GM12878 (cell line): ENCODE measurements at regions not wholly inside any gene's neighbourhood (a gene's known extent, or its start where the extent isn't known, plus 50 kb on each side); places are given as distances from the start of the nearest gene placed in this dataset.

Experiments
- ATAC-seq: fragments of 200-7000 bp; cut with Tn5 transposase; 3 replicates; pipeline ENCODE4 v1.9.1; 2020; ENCODE audit warnings: mild to moderate bottlenecking, moderate library complexity
- BruUV-seq: library from RNA; stranded (reverse); fragments of 400-500 nt; replicated peaks from 2 replicates; lab custom pipeline; 2021; lab: Mats Ljungman, UMichigan
- CTCF ChIA-PET: fragments of 300-600 bp; sonication (Branson Sonifier 250); formaldehyde crosslinking; extraction: SDS; loops from one replicate; lab custom pipeline; 2021; ENCODE audit warnings: inconsistent platforms; lab: Yijun Ruan, JAX
- POLR2A ChIA-PET: fragments of 350-600 bp; formaldehyde crosslinking; extraction: SDS; loops from one replicate; lab custom pipeline; 2021; ENCODE audit warnings: inconsistent platforms; lab: Charles Lee
- RAD21 ChIA-PET: fragments of 300-600 bp; sonication (Branson Sonifier 250); formaldehyde crosslinking; loops from one replicate; lab custom pipeline; 2023; ENCODE audit warnings: antibody characterized with exemption; ENCODE audit not compliant: unreplicated experiment; lab: Charles Lee
- SMC1A ChIA-PET: fragments of 300-600 bp; sonication (Branson Sonifier 250); formaldehyde crosslinking; loops from one replicate; lab custom pipeline; 2023; ENCODE audit not compliant: unreplicated experiment, uncharacterized antibody; lab: Charles Lee
- DNase-seq: peaks from one replicate; pipeline ENCODE4 v3.0.0-alpha.2; 2011; ENCODE audit warnings: low read depth, low spot score
- FAIRE-seq: peaks from 3 replicates; lab custom pipeline; 2011; peaks lifted over from hg19 to GRCh38; lab: Jason Lieb, UNC
- H2AFZ ChIP-seq: 2 replicates; pipeline ENCODE4 v1.6.0; 2011; ENCODE audit warnings: low read depth, low read length, control low read depth; ENCODE audit not compliant: control insufficient read depth
- H3K27ac ChIP-seq: 2 replicates; pipeline ENCODE4 v1.5.1; 2011; ENCODE audit warnings: control low read depth; ENCODE audit not compliant: control insufficient read depth, insufficient read depth
- H3K27me3 ChIP-seq, 2 experiments: replicated peaks in 1 of 2; 2 replicates each; pipeline versions ENCODE4 v1.6.0 to v1.6.1; 2011; ENCODE audit warnings: low read length in 1 of 2; ENCODE audit not compliant: control insufficient read depth in 2 of 2, insufficient read depth in 2 of 2
- H3K36me3 ChIP-seq, 2 experiments: 2 replicates each; pipeline ENCODE4 v1.5.1; 2011; ENCODE audit warnings: low read length in 1 of 2; ENCODE audit not compliant: control insufficient read depth in 2 of 2, insufficient read depth in 2 of 2
- H3K4me1 ChIP-seq: 2 replicates; pipeline ENCODE4 v1.6.1; 2011; ENCODE audit warnings: mild to moderate bottlenecking, low read length, moderate library complexity, mixed read lengths; ENCODE audit not compliant: control insufficient read depth, insufficient read depth
- H3K4me2 ChIP-seq: 2 replicates; pipeline ENCODE4 v1.6.0; 2011; ENCODE audit warnings: control low read depth; ENCODE audit not compliant: control insufficient read depth, insufficient read depth
- H3K4me3 ChIP-seq: fragments of 200-600 bp; sonication (generic); 2 replicates; pipeline ENCODE4 v1.5.1; 2016
- H3K79me2 ChIP-seq: 2 replicates; pipeline ENCODE4 v1.6.0; 2011; ENCODE audit warnings: low read length; ENCODE audit not compliant: control insufficient read depth, insufficient read depth
- H3K9ac ChIP-seq: 2 replicates; pipeline ENCODE4 v1.8.0; 2011; ENCODE audit warnings: low read length, control low read depth, mixed read lengths; ENCODE audit not compliant: control insufficient read depth, insufficient read depth
- H3K9me3 ChIP-seq: replicated peaks from 3 replicates; pipeline ENCODE4 v1.5.1; 2011; ENCODE audit warnings: mild to moderate bottlenecking, low read length; ENCODE audit not compliant: control insufficient read depth, insufficient read depth
- H4K20me1 ChIP-seq: 2 replicates; pipeline ENCODE4 v1.6.0; 2011; ENCODE audit not compliant: control insufficient read depth, insufficient read depth
- BCLAF1 ChIP-seq: fragments of 450-650 bp; IDR thresholded peaks from 2 replicates; pipeline ENCODE4 v1.6.1; 2017; ENCODE audit warnings: antibody characterized with exemption, mild to moderate bottlenecking, moderate library complexity
- CHD1 ChIP-seq: IDR thresholded peaks from 2 replicates; pipeline ENCODE4 v1.6.1; 2012; ENCODE audit warnings: low read depth, low read length, improper control_type of control experiment
- EGR1 ChIP-seq, 2 experiments: IDR thresholded peaks; 1 replicate in 1 of 2; 2 replicates in 1 of 2; pipeline ENCODE4 v1.6.1; 2011 to 2012; ENCODE audit warnings: low read depth in 2 of 2, low read length in 2 of 2, borderline replicate concordance in 1 of 2, mild to moderate bottlenecking in 1 of 2, moderate library complexity in 1 of 2
- ESRRA ChIP-seq: IDR thresholded peaks from 2 replicates; pipeline ENCODE4 v1.6.1; 2012; ENCODE audit warnings: mild to moderate bottlenecking, low read length, improper control_type of control experiment
- HDAC2 ChIP-seq: fragments of 200-600 bp; sonication (generic); IDR thresholded peaks from 2 replicates; pipeline ENCODE4 v1.6.1; 2017
- IRF3 ChIP-seq: fragments of 450-650 bp; IDR thresholded peaks from 2 replicates; pipeline ENCODE4 v1.6.1; 2014; ENCODE audit warnings: mild to moderate bottlenecking
- RFX5 ChIP-seq: IDR thresholded peaks from 2 replicates; pipeline ENCODE4 v1.6.1; 2011; ENCODE audit warnings: low read depth, low read length, improper control_type of control experiment
- SIN3A ChIP-seq: IDR thresholded peaks from 2 replicates; pipeline ENCODE4 v1.6.1; 2012; ENCODE audit warnings: low read depth, low read length, improper control_type of control experiment
- SMAD5 ChIP-seq: IDR thresholded peaks from 2 replicates; pipeline ENCODE4 v1.6.1; 2016; ENCODE audit warnings: antibody characterized with exemption, low read depth
- ZNF24 ChIP-seq: fragments of 450-650 bp; IDR thresholded peaks from 2 replicates; pipeline ENCODE4 v1.6.1; 2017; ENCODE audit warnings: antibody characterized with exemption, mild to moderate bottlenecking
- WGBS: methylation state at CpG from one replicate; pipeline ENCODE4 v1.1.6; 2016; ENCODE audit warnings: low lambda C conversion rate; ENCODE audit not compliant: insufficient replicate concordance, insufficient coverage; ENCODE audit errors: missing lambda C conversion rate; 5-methylcytosine and 5-hydroxymethylcytosine counted together
- in situ Hi-C: fragments of 300-500 bp; cut with MboI; formaldehyde crosslinking; loops from 9 replicates; pipeline ENCODE4 v1.14.3; 2018; ENCODE audit warnings: mixed read lengths
- intact Hi-C: fragments of 100-400 bp; cut with micrococcal nuclease; formaldehyde crosslinking; loops from one replicate; pipeline ENCODE4 v1.14.2; 2022; ENCODE audit not compliant: unreplicated experiment
- TF ChIP-seq, protein P1 (sequence below): IDR thresholded peaks from 2 replicates; pipeline ENCODE4 v1.6.1; 2012; ENCODE audit warnings: low read depth, low read length, improper control_type of control experiment

GRCh38 chr13:106314417-106314816, 221.0 kb downstream of the EFNB2 start:
- ATAC-seq: no peak
- no TSS peak for BruUV-seq
- Histone ChIP-seq H3K9me3 (no peaks in the 10 kb centered on the region), H3K4me2 (no peak overlapping the region), H3K4me3 (no peak overlapping the region), H3K79me2 (no peaks in the 10 kb centered on the region), H3K27ac (no peak overlapping the region), H3K27me3 (no peaks in the 10 kb centered on the region), H3K36me3 (no peaks in the 10 kb centered on the region), H3K4me1 (no peaks in the 10 kb centered on the region), H3K9ac (no peak overlapping the region), H4K20me1 (no peaks in the 10 kb centered on the region), H2AFZ (no peak overlapping the region)
- ChIA-PET SMC1A (no interaction called here), POLR2A (no interaction called here), CTCF (interaction anchor here (0.9 to 1.3 kb wide), 2 partner anchors 21 to 303 kb away, joined by 3 read pairs; no protein-coding TSS in a partner anchor), RAD21 (no interaction called here)
- in situ Hi-C loops (no loop called here), intact Hi-C loops (no loop called here)
- TF ChIP-seq CHD1 (no peak), SIN3A (no peak), IRF3 (no peak), ZNF24 (no peak), BCLAF1 (no peak), RFX5 (no peak), EGR1 (IDR thresholded peaks at IDR 0.05; ENCODE audit: borderline replicate concordance in 1 of 2, low read depth in 2 of 2, low read length in 2 of 2) (no peak), ESRRA (no peak), SMAD5 (no peak), HDAC2 (no peak)
- TF ChIP-seq, protein P1, sequence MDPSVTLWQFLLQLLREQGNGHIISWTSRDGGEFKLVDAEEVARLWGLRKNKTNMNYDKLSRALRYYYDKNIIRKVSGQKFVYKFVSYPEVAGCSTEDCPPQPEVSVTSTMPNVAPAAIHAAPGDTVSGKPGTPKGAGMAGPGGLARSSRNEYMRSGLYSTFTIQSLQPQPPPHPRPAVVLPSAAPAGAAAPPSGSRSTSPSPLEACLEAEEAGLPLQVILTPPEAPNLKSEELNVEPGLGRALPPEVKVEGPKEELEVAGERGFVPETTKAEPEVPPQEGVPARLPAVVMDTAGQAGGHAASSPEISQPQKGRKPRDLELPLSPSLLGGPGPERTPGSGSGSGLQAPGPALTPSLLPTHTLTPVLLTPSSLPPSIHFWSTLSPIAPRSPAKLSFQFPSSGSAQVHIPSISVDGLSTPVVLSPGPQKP: no peak
- WGBS: 73% methylated on average over 5 of the region's 5 CpGs
- DNase-seq: no peak
- FAIRE-seq: no peak
